ENCODE measurements at regions not wholly inside any gene's neighbourhood (a gene's known extent, or its start where the extent isn't known, plus 50 kb on each side); places are given as distances from the start of the nearest gene placed in this dataset.

DNA sequence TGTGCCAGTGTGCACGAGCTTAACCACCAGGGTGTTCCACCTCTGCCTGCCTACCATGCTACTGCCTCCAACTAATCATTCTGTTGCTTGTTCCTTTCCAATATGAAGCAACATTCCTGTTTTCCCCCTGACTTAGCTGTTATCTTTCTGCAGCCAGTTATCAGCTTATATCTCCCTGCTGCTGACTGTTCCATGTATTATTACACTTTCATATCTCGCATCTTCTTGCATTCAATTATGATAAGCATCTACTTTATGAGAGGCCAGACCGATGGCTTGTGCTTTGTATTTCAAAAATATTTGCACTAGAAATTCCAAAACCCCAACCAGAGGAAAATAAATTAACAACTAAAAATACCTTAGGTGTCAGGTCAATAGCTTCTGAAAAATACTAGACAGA lies 394.0 kb upstream of the BRINP1 start:
- Histone ChIP-seq H3K4me3 (no peak overlapping the region), H3K4me1 (no peaks in the 10 kb centered on the region), H3K27ac (no peak overlapping the region), H3K9me3 (no peaks in the 10 kb centered on the region), H3K27me3 (ENCODE audit: low read depth) (no peaks in the 10 kb centered on the region), H3K36me3 (no peaks in the 10 kb centered on the region)
- ATAC-seq (no peak), DNase-seq (no peak)
- intact Hi-C loops (cut with DNase I), result no loop called here
- TF ChIP-seq, protein P1, sequence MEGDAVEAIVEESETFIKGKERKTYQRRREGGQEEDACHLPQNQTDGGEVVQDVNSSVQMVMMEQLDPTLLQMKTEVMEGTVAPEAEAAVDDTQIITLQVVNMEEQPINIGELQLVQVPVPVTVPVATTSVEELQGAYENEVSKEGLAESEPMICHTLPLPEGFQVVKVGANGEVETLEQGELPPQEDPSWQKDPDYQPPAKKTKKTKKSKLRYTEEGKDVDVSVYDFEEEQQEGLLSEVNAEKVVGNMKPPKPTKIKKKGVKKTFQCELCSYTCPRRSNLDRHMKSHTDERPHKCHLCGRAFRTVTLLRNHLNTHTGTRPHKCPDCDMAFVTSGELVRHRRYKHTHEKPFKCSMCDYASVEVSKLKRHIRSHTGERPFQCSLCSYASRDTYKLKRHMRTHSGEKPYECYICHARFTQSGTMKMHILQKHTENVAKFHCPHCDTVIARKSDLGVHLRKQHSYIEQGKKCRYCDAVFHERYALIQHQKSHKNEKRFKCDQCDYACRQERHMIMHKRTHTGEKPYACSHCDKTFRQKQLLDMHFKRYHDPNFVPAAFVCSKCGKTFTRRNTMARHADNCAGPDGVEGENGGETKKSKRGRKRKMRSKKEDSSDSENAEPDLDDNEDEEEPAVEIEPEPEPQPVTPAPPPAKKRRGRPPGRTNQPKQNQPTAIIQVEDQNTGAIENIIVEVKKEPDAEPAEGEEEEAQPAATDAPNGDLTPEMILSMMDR (IDR thresholded peaks at IDR 0.05), result no peak

DNA sequence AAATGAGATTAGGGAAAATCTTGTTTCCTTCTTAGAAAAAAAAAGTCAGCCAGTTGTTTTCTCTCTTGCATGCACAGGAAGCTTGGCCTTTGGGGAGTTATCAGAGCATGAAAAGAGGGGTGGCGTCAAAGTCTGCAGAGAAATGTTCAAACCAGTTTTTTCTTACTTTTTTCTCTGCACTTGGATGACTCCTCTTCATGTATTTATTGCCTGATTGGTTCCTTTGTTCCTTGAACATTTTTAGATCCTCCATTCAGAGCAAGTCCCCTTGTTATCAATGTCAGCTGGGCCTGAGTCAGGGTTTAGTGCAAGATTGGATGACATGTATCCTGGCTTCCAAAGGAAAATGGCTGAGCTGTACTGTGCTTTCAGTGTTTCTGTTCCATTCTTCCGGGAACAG lies 392.6 kb upstream of the BRINP1 start:
- intact Hi-C loops (cut with DNase I), result no loop called here
- H3K4me3 ChIP-seq, result no peak overlapping the region
- DNase-seq (no peak), ATAC-seq (no peak)
- TF ChIP-seq, protein P1 (IDR thresholded peaks at IDR 0.05), result no peak
- no peaks in the 10 kb centered on the region for H3K4me1 ChIP-seq
- H3K27ac ChIP-seq, result no peak overlapping the region
- H3K27me3 ChIP-seq (ENCODE audit: low read depth), result no peaks in the 10 kb centered on the region
- no peaks in the 10 kb centered on the region for H3K36me3 ChIP-seq
- H3K9me3 ChIP-seq, result no peaks in the 10 kb centered on the region

DNA sequence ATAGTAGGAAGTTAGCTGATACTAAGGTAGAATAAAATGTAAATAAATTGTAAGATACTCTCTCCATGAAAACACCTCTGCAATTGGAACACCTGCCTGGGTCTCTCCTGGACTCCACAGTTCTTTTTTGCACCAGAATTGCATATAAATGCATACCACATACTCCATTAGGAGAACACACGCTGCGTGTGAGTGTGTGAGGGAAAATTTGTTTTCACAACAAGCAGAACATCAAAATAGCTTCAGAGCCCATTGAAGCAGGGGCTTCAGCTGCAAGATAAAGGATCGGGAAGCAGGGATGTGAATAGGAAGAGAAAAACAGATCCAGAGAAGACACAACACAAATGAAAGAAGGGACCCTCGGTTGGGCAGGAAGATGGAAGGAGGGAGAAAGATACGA lies 389.8 kb upstream of the BRINP1 start:
- DNase-seq (no peak), ATAC-seq (no peak)
- no peaks in the 10 kb centered on the region for H3K36me3 ChIP-seq
- no peak overlapping the region for H3K4me3 ChIP-seq
- H3K27ac ChIP-seq, result no peak overlapping the region
- H3K27me3 ChIP-seq (ENCODE audit: low read depth), result no peaks in the 10 kb centered on the region
- H3K9me3 ChIP-seq, result no peaks in the 10 kb centered on the region
- intact Hi-C loops (cut with DNase I), result no loop called here
- no peaks in the 10 kb centered on the region for H3K4me1 ChIP-seq
- TF ChIP-seq, protein P1 (IDR thresholded peaks at IDR 0.05), result no peak

DNA sequence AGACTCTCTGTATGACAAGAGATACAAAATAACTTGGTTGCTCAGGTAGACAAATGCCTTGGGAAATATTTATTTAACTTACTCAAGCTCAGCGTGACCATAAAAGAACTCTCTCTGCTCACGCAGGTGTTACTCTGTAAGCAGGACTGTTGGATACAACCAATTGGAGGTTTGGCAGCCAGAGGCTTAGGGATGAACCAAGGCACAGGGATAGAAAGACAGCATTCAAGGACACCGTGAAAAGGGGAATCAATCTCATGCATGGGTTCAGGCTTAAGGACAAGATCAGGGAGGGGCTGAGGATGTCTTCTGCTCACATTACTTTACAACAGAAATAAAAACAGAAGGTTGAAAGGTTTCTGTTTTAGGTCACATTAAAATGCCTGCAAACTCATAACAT lies 389.0 kb upstream of the BRINP1 start:
- Histone ChIP-seq H3K36me3 (no peaks in the 10 kb centered on the region), H3K4me1 (no peaks in the 10 kb centered on the region), H3K9me3 (no peaks in the 10 kb centered on the region), H3K4me3 (no peak overlapping the region), H3K27ac (no peak overlapping the region), H3K27me3 (ENCODE audit: low read depth) (no peaks in the 10 kb centered on the region)
- intact Hi-C loops (cut with DNase I), result no loop called here
- no peak for ATAC-seq
- no peak for DNase-seq
- TF ChIP-seq, protein P1 (IDR thresholded peaks at IDR 0.05), result no peak

DNA sequence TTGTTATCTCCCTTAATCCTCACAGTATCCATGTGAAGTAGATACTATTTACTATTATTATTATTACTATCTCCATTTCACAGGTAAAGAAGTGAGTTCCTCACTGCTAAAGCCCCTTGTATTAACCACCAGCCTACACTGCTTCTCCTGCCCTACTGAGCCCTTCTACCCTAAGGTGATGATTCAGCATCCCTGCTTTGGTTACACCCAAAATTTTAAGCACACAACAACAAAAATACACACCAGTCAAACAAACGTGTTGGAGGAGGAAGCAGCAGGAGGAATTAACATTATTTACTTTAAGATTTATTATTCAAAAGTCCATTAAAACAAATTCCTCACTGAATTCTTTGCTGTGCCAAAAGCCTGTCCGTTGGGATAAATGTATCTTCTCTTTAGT lies 370.2 kb upstream of the BRINP1 start:
- no peaks in the 10 kb centered on the region for H3K36me3 ChIP-seq
- H3K27me3 ChIP-seq (ENCODE audit: low read depth), result no peaks in the 10 kb centered on the region
- no peaks in the 10 kb centered on the region for H3K9me3 ChIP-seq
- H3K4me1 ChIP-seq, result no peaks in the 10 kb centered on the region
- intact Hi-C loops (cut with DNase I), result no loop called here
- DNase-seq, result no peak
- ATAC-seq, result no peak
- H3K27ac ChIP-seq, result no peak overlapping the region
- H3K4me3 ChIP-seq, result no peak overlapping the region
- TF ChIP-seq, protein P1 (IDR thresholded peaks at IDR 0.05), result no peak
